SK-N-SH treated with all-trans-retinoic acid at 6 μM for 48 hours (cell line): ENCODE measurements at regions not wholly inside any gene's neighbourhood (a gene's known extent, or its start where the extent isn't known, plus 50 kb on each side); places are given as distances from the start of the nearest gene placed in this dataset.

Experiments
- ATAC-seq: fragments of 200-7000 bp; cut with Tn5 transposase; 3 replicates; pipeline ENCODE4 v1.9.1; 2020; ENCODE audit warnings: mild to moderate bottlenecking, moderate library complexity
- ARNTL ChIP-seq: fragments of 450-650 bp; formaldehyde crosslinking; IDR thresholded peaks from 2 replicates; pipeline ENCODE4 v1.5.0; 2020; ENCODE audit warnings: low read depth, mild to moderate bottlenecking, moderate library complexity, borderline replicate concordance
- BACH2 ChIP-seq: fragments of 250-450 bp; sonication (Bioruptor Pico); IDR thresholded peaks from 2 replicates; pipeline ENCODE4 v1.9.0; 2021; ENCODE audit warnings: mild to moderate bottlenecking, borderline replicate concordance
- CSDC2 ChIP-seq: fragments of 250-450 bp; sonication (Bioruptor Pico); IDR thresholded peaks from 2 replicates; pipeline ENCODE4 v1.5.0; 2020; ENCODE audit warnings: mild to moderate bottlenecking, moderate library complexity
- GLIS3 ChIP-seq: fragments of 250-450 bp; sonication (Bioruptor Pico); IDR thresholded peaks from 2 replicates; pipeline ENCODE4 v1.5.0; 2020; ENCODE audit warnings: mild to moderate bottlenecking, moderate library complexity
- ISL1 ChIP-seq: fragments of 250-450 bp; sonication (Bioruptor Pico); IDR thresholded peaks from 2 replicates; pipeline ENCODE4 v2.1.2; 2022; ENCODE audit warnings: mild to moderate bottlenecking, moderate library complexity
- PATZ1 ChIP-seq: fragments of 250-450 bp; sonication (Bioruptor Pico); IDR thresholded peaks from 2 replicates; pipeline ENCODE4 v1.8.0; 2020; ENCODE audit warnings: mild to moderate bottlenecking, moderate library complexity, borderline replicate concordance
- PPARA ChIP-seq: fragments of 250-450 bp; sonication (Bioruptor Pico); IDR thresholded peaks from 2 replicates; pipeline ENCODE4 v1.5.0; 2020; ENCODE audit warnings: mild to moderate bottlenecking, borderline replicate concordance
- RARB ChIP-seq: fragments of 250-450 bp; sonication (Bioruptor Pico); IDR thresholded peaks from 2 replicates; pipeline ENCODE4 v1.8.0; 2021; ENCODE audit warnings: mild to moderate bottlenecking, moderate library complexity
- TCF4 ChIP-seq: fragments of 250-450 bp; sonication (Bioruptor Pico); IDR thresholded peaks from 2 replicates; pipeline ENCODE4 v1.8.0; 2021; ENCODE audit warnings: mild to moderate bottlenecking, moderate library complexity, borderline replicate concordance
- TOX ChIP-seq: fragments of 250-450 bp; sonication (Bioruptor Pico); IDR thresholded peaks from 2 replicates; pipeline ENCODE4 v1.8.0; 2021; ENCODE audit warnings: mild to moderate bottlenecking, moderate library complexity, borderline replicate concordance
- TSHZ2 ChIP-seq: fragments of 250-450 bp; sonication (Bioruptor Pico); IDR thresholded peaks from 2 replicates; pipeline ENCODE4 v1.5.0; 2020; ENCODE audit warnings: mild to moderate bottlenecking, moderate library complexity
- ZC3H10 ChIP-seq: fragments of 250-450 bp; sonication (Bioruptor Pico); IDR thresholded peaks from 2 replicates; pipeline ENCODE4 v1.5.1; 2021; ENCODE audit warnings: mild to moderate bottlenecking, moderate library complexity
- ZFP3 ChIP-seq: fragments of 250-450 bp; sonication (Bioruptor Pico); IDR thresholded peaks from 2 replicates; pipeline ENCODE4 v1.5.0; 2020; ENCODE audit warnings: mild to moderate bottlenecking, moderate library complexity
- ZNF565 ChIP-seq: fragments of 450-650 bp; formaldehyde crosslinking; conservative IDR thresholded peaks from 2 replicates; pipeline ENCODE4 v1.5.0; 2020; ENCODE audit warnings: low read depth, mild to moderate bottlenecking, moderate library complexity
- ZNF70 ChIP-seq: fragments of 450-650 bp; formaldehyde crosslinking; IDR thresholded peaks from 2 replicates; pipeline ENCODE4 v1.5.0; 2020; ENCODE audit warnings: mild to moderate bottlenecking, moderate library complexity
- ZNF8 ChIP-seq: fragments of 450-650 bp; formaldehyde crosslinking; IDR thresholded peaks from 2 replicates; pipeline ENCODE4 v1.5.0; 2020; ENCODE audit warnings: mild to moderate bottlenecking, moderate library complexity
- TF ChIP-seq, protein P1 (sequence below): fragments of 250-450 bp; sonication (Bioruptor Pico); IDR thresholded peaks from 2 replicates; pipeline ENCODE4 v1.8.0; 2021; ENCODE audit warnings: low read depth, mild to moderate bottlenecking, moderate library complexity, borderline replicate concordance
- TF ChIP-seq, protein P2 (sequence below): fragments of 250-450 bp; sonication (Bioruptor Pico); IDR thresholded peaks from 2 replicates; pipeline ENCODE4 v1.5.1; 2020; ENCODE audit warnings: low read depth, mild to moderate bottlenecking, moderate library complexity

DNA sequence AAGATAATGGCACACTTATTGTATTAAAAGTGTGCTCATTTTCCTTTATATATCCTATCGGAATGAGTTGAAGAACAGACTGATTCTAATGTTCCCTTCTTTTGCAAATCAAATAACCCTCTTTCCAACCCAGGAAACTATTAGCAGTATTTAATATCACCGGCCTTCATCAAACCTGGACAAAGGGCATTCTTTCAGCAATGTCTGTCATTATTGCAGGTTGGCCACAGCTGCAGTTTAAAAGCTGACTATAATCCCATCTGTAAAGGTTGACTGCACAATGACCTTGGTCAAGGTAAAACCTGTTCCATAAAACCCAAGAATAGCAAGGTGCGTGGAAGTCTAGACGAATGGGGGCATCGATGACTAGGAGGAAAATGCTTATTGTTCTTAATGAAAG, 472.3 kb upstream of the SOX5 start:
- no peak for ATAC-seq
- TF ChIP-seq TCF4 (CRISPR knock-in tag) (no peak), CSDC2 (CRISPR knock-in tag) (no peak), ZFP3 (CRISPR knock-in tag) (no peak), PATZ1 (no peak), ZNF70 (CRISPR knock-in tag) (no peak), TOX (CRISPR knock-in tag) (no peak), PPARA (CRISPR knock-in tag) (no peak), ZNF8 (CRISPR knock-in tag) (no peak), ZNF565 (CRISPR knock-in tag) (no peak), ZC3H10 (CRISPR knock-in tag) (no peak), BACH2 (CRISPR knock-in tag) (no peak), ISL1 (CRISPR knock-in tag) (no peak), TSHZ2 (CRISPR knock-in tag) (no peak), GLIS3 (no peak), RARB (CRISPR knock-in tag) (no peak), ARNTL (no peak)
- TF ChIP-seq, protein P1, sequence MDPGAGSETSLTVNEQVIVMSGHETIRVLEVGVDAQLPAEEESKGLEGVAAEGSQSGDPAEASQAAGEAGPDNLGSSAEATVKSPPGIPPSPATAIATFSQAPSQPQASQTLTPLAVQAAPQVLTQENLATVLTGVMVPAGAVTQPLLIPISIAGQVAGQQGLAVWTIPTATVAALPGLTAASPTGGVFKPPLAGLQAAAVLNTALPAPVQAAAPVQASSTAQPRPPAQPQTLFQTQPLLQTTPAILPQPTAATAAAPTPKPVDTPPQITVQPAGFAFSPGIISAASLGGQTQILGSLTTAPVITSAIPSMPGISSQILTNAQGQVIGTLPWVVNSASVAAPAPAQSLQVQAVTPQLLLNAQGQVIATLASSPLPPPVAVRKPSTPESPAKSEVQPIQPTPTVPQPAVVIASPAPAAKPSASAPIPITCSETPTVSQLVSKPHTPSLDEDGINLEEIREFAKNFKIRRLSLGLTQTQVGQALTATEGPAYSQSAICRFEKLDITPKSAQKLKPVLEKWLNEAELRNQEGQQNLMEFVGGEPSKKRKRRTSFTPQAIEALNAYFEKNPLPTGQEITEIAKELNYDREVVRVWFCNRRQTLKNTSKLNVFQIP (CRISPR knock-in tag): no peak
- TF ChIP-seq, protein P2, sequence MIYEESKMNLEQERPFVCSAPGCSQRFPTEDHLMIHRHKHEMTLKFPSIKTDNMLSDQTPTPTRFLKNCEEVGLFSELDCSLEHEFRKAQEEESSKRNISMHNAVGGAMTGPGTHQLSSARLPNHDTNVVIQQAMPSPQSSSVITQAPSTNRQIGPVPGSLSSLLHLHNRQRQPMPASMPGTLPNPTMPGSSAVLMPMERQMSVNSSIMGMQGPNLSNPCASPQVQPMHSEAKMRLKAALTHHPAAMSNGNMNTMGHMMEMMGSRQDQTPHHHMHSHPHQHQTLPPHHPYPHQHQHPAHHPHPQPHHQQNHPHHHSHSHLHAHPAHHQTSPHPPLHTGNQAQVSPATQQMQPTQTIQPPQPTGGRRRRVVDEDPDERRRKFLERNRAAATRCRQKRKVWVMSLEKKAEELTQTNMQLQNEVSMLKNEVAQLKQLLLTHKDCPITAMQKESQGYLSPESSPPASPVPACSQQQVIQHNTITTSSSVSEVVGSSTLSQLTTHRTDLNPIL (CRISPR knock-in tag): no peak
- TF ChIP-seq, all 23 proteins: peak for 0

DNA sequence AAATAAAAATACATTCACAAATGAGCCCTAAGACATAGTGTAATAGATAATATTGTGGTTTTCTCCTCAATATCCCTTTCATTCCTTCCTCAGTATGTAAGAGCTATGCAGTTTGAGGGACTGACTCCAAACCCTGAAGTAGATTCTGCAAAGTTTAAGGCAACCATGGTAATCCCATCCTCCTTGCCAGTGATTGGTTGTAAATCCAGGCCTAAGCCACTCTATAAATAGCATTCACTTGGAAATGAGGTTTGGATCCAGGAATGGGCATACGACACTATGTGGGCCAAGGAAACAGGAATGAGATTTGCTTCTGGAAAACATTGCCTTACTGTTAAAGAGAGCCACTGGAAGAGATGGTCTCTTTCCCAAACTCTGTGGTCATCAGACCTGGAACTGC, 468.7 kb upstream of the SOX5 start:
- ATAC-seq: no peak
- TF ChIP-seq CSDC2 (CRISPR knock-in tag) (no peak), RARB (CRISPR knock-in tag) (no peak)
- TF ChIP-seq, all 23 proteins: peak for 0

DNA sequence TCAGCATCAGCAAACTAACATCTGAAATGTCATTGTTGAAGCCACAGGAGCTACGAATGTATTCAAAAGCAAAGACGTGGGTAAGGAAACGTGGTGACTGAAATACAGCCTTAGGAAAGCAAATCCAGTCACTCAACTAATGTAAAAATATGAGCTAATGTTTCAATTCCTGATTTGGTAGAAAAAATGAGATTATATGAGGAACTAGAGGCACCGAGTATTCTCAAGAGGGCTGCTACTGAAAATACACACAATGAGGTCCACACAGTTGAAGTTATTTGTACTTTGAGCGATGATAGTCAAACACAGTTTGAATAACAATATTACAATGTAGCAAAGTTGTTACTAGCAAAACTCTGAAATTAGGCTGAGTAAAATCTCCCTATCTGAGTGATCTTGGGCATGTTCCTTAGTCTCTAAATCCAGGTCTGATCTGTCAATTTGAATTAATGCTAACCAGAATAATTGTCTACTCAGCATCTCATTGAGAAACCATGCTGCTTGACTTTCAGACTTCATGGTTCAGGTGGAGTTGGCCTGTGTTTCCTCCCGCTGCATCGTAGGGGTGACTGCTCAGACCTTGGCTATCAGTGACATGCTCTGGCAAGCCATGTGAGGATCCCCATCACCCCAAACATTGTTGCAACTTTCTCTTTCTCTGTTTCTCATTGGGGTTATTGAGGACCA, 467.1 kb upstream of the SOX5 start:
- TF ChIP-seq RARB (CRISPR knock-in tag): no peak
- TF ChIP-seq ARNTL: no peak
- no peak for TF ChIP-seq ZC3H10 (CRISPR knock-in tag)
- no peak for TF ChIP-seq GLIS3
- TF ChIP-seq TSHZ2 (CRISPR knock-in tag): no peak
- no peak for TF ChIP-seq CSDC2 (CRISPR knock-in tag)
- TF ChIP-seq BACH2 (CRISPR knock-in tag): no peak
- no peak for TF ChIP-seq TCF4 (CRISPR knock-in tag)
- no peak for ATAC-seq
